ENCODE measurements at regions not wholly inside any gene's neighbourhood (a gene's known extent, or its start where the extent isn't known, plus 50 kb on each side); places are given as distances from the start of the nearest gene placed in this dataset.
"Not testable (repeated sequence)": the region's sequence is repeated elsewhere in the genome, so short reads cannot be mapped to it uniquely, and the experiment has no call there.

- TF ChIP-seq ZNF280B (CRISPR knock-in tag; IDR thresholded peaks at IDR 0.05); JUND (IDR thresholded peaks at IDR 0.05; ENCODE audit: borderline replicate concordance, low read depth, low read length); JUND (tag; IDR thresholded peaks at IDR 0.05; ENCODE audit: borderline replicate concordance, low read depth, low read length); NFATC3 (IDR thresholded peaks at IDR 0.05); CTCF (IDR thresholded peaks at IDR 0.05 in 2 of 3, conservative IDR thresholded peaks at IDR 0.05 in 1 of 3; ENCODE audit: insufficient read depth in 2 of 3, low read depth in 1 of 3, low read length in 3 of 3); ZNF583 (CRISPR knock-in tag; IDR thresholded peaks at IDR 0.05); ZNF318 (IDR thresholded peaks at IDR 0.05; ENCODE audit: borderline replicate concordance in 1 of 2, low read depth in 1 of 2); ZBED1 (IDR thresholded peaks at IDR 0.05); TARDBP (IDR thresholded peaks at IDR 0.05); CREB3L1 (IDR thresholded peaks at IDR 0.05; ENCODE audit: borderline replicate concordance, low read depth); ZNF589 (CRISPR knock-in tag; IDR thresholded peaks at IDR 0.05; ENCODE audit: low read depth): not testable (repeated sequence)
These were observed 126.8 kb upstream of the IGSF10 start for GRCh38 chr3:151587659-151588058.
